Activated T-cell treated with anti-CD3 and anti-CD28 coated beads, Interleukin-2, amount 50 U/mL, for 48 hours (primary cell): ENCODE measurements at regions not wholly inside any gene's neighbourhood (a gene's known extent, or its start where the extent isn't known, plus 50 kb on each side); places are given as distances from the start of the nearest gene placed in this dataset.

Source experiments
- DNase-seq, 2 experiments: peaks; one replicate each; pipeline ENCODE4 v3.0.0-alpha.2; 2020

GRCh38 chr6:113596387-113597230 lies 260.5 kb upstream of the MARCKS start:
- DNase-seq, result no peak

- DNase-seq, result no peak
These were observed 259.9 kb upstream of the MARCKS start for GRCh38 chr6:113597231-113597583.

- no peak for DNase-seq
These were observed 258.4 kb upstream of the MARCKS start for GRCh38 chr6:113598786-113599185.

- no peak for DNase-seq
These were observed 257.7 kb upstream of the MARCKS start for GRCh38 chr6:113599444-113599843.

GRCh38 chr6:113600551-113601339 lies 256.4 kb upstream of the MARCKS start:
- no peak for DNase-seq

GRCh38 chr6:113607821-113608545 lies 249.2 kb upstream of the MARCKS start:
- DNase-seq, result no peak

- DNase-seq, result no peak
These were observed 246.7 kb upstream of the MARCKS start for GRCh38 chr6:113610377-113610988.

- DNase-seq, result no peak
These were observed 240.4 kb upstream of the MARCKS start for GRCh38 chr6:113616701-113617274.

- DNase-seq, result no peak
These were observed 238.1 kb upstream of the MARCKS start for GRCh38 chr6:113619077-113619476.

GRCh38 chr6:113620386-113620785 lies 236.8 kb upstream of the MARCKS start:
- DNase-seq, result no peak

- DNase-seq, result no peak
These were observed 234.9 kb upstream of the MARCKS start for GRCh38 chr6:113622254-113622653.

GRCh38 chr6:113623129-113623528 lies 234.0 kb upstream of the MARCKS start:
- DNase-seq, result no peak

GRCh38 chr6:113625850-113626249 lies 231.3 kb upstream of the MARCKS start:
- no peak for DNase-seq

GRCh38 chr6:113626475-113626874 lies 230.7 kb upstream of the MARCKS start:
- no peak for DNase-seq

GRCh38 chr6:113627480-113627879 lies 229.7 kb upstream of the MARCKS start:
- no peak for DNase-seq

GRCh38 chr6:113629256-113629655 lies 227.9 kb upstream of the MARCKS start:
- DNase-seq, result no peak

- DNase-seq, result no peak
These were observed 227.0 kb upstream of the MARCKS start for GRCh38 chr6:113629975-113630737.

GRCh38 chr6:113630738-113631535 lies 226.2 kb upstream of the MARCKS start:
- peak; percentile 26 to 36 for DNase-seq

- DNase-seq, result no peak
These were observed 225.5 kb upstream of the MARCKS start for GRCh38 chr6:113631666-113632065.

GRCh38 chr6:113632220-113632864 lies 224.8 kb upstream of the MARCKS start:
- DNase-seq, result peak; percentile 46 to 64
